ENCODE measurements at regions not wholly inside any gene's neighbourhood (a gene's known extent, or its start where the extent isn't known, plus 50 kb on each side); places are given as distances from the start of the nearest gene placed in this dataset.

- no peak for DNase-seq
These were observed 198.1 kb upstream of the TBX3 start for GRCh38 chr12:114882083-114882482.

GRCh38 chr12:114879354-114879753, 195.4 kb upstream of the TBX3 start:
- Histone ChIP-seq H3K4me2 (ENCODE audit: low read depth, low read length, poor library complexity, severe bottlenecking) (no peak overlapping the region), H3K4me1 (ENCODE audit: low read length) (no peaks in the 10 kb centered on the region)

More at GRCh38 chr12:114882083-114882482, 198.1 kb upstream of the TBX3 start:
- H3K79me2 ChIP-seq (ENCODE audit: low read length) = no peaks in the 10 kb centered on the region
- no peaks in the 10 kb centered on the region for H3K4me1 ChIP-seq (ENCODE audit: low read length)
- H3K4me2 ChIP-seq (ENCODE audit: low read depth, low read length, poor library complexity, severe bottlenecking) = no peak overlapping the region
- H3K4me3 ChIP-seq (ENCODE audit: low read length) = no peak overlapping the region
- no peaks in the 10 kb centered on the region for H3K36me3 ChIP-seq (ENCODE audit: insufficient read depth, low read length)
- H3K27ac ChIP-seq (ENCODE audit: low read length) = no peak overlapping the region
- no peak overlapping the region for H3K9ac ChIP-seq (ENCODE audit: low read length)
- no peak overlapping the region for H2AFZ ChIP-seq (ENCODE audit: low read length)
- H3K9me3 ChIP-seq (ENCODE audit: low read length) = no peaks in the 10 kb centered on the region
- no peaks in the 10 kb centered on the region for H3K9me2 ChIP-seq (replicated peaks; ENCODE audit: insufficient read depth, low read length)
- no peaks in the 10 kb centered on the region for H4K20me1 ChIP-seq (ENCODE audit: insufficient read depth, low read depth, low read length)
- H3K27me3 ChIP-seq (ENCODE audit: low read length) = no peaks in the 10 kb centered on the region

GRCh38 chr12:114878781-114879180, 194.8 kb upstream of the TBX3 start:
- Histone ChIP-seq H3K79me2 (ENCODE audit: low read length) (no peaks in the 10 kb centered on the region), H3K9me3 (ENCODE audit: low read length) (peaks cover 3% of the 10 kb centered on the region; the same call in 1 of the 2 replicates), H3K36me3 (ENCODE audit: insufficient read depth, low read length) (no peaks in the 10 kb centered on the region), H3K9me2 (replicated peaks; ENCODE audit: insufficient read depth, low read length) (no peaks in the 10 kb centered on the region), H3K4me2 (ENCODE audit: low read depth, low read length, poor library complexity, severe bottlenecking) (no peak overlapping the region), H3K4me1 (ENCODE audit: low read length) (no peaks in the 10 kb centered on the region), H2AFZ (ENCODE audit: low read length) (no peak overlapping the region), H3K9ac (ENCODE audit: low read length) (no peak overlapping the region), H3K27ac (ENCODE audit: low read length) (no peak overlapping the region), H3K27me3 (ENCODE audit: low read length) (no peaks in the 10 kb centered on the region), H3K4me3 (ENCODE audit: low read length) (no peak overlapping the region), H4K20me1 (ENCODE audit: insufficient read depth, low read depth, low read length) (no peaks in the 10 kb centered on the region)
- no peak for DNase-seq

More at GRCh38 chr12:114879354-114879753, 195.4 kb upstream of the TBX3 start:
- no peaks in the 10 kb centered on the region for H3K9me2 ChIP-seq (replicated peaks; ENCODE audit: insufficient read depth, low read length)
- H3K36me3 ChIP-seq (ENCODE audit: insufficient read depth, low read length) = no peaks in the 10 kb centered on the region
- 0 out of 2 replicates have a peak, but pooled peaks cover 3% of the 10 kb centered on the region for H3K9me3 ChIP-seq (ENCODE audit: low read length)
- H3K27ac ChIP-seq (ENCODE audit: low read length) = no peak overlapping the region
- H3K27me3 ChIP-seq (ENCODE audit: low read length) = no peaks in the 10 kb centered on the region
- H2AFZ ChIP-seq (ENCODE audit: low read length) = no peak overlapping the region
- H3K79me2 ChIP-seq (ENCODE audit: low read length) = no peaks in the 10 kb centered on the region
- H3K9ac ChIP-seq (ENCODE audit: low read length) = no peak overlapping the region
- no peaks in the 10 kb centered on the region for H4K20me1 ChIP-seq (ENCODE audit: insufficient read depth, low read depth, low read length)
- no peak for DNase-seq
- no peak overlapping the region for H3K4me3 ChIP-seq (ENCODE audit: low read length)

- Histone ChIP-seq H3K9me2 (replicated peaks; ENCODE audit: insufficient read depth, low read length) (no peaks in the 10 kb centered on the region), H3K27ac (ENCODE audit: low read length) (no peak overlapping the region), H3K4me2 (ENCODE audit: low read depth, low read length, poor library complexity, severe bottlenecking) (no peak overlapping the region), H3K36me3 (ENCODE audit: insufficient read depth, low read length) (no peaks in the 10 kb centered on the region), H3K9me3 (ENCODE audit: low read length) (peaks cover 3% of the 10 kb centered on the region; the same call in 1 of the 2 replicates), H4K20me1 (ENCODE audit: insufficient read depth, low read depth, low read length) (no peaks in the 10 kb centered on the region), H3K9ac (ENCODE audit: low read length) (no peak overlapping the region), H3K79me2 (ENCODE audit: low read length) (no peaks in the 10 kb centered on the region), H2AFZ (ENCODE audit: low read length) (no peak overlapping the region), H3K27me3 (ENCODE audit: low read length) (no peaks in the 10 kb centered on the region), H3K4me1 (ENCODE audit: low read length) (no peaks in the 10 kb centered on the region), H3K4me3 (ENCODE audit: low read length) (no peak overlapping the region)
- DNase-seq = no peak
These were observed 193.1 kb upstream of the TBX3 start for GRCh38 chr12:114876968-114877680.

- H3K9me2 ChIP-seq (replicated peaks; ENCODE audit: insufficient read depth, low read length) = no peaks in the 10 kb centered on the region
- H3K4me2 ChIP-seq (ENCODE audit: low read depth, low read length, poor library complexity, severe bottlenecking) = no peak overlapping the region
- H3K36me3 ChIP-seq (ENCODE audit: insufficient read depth, low read length) = no peaks in the 10 kb centered on the region
- DNase-seq = no peak
- H3K27me3 ChIP-seq (ENCODE audit: low read length) = no peaks in the 10 kb centered on the region
- H3K27ac ChIP-seq (ENCODE audit: low read length) = no peak overlapping the region
- H2AFZ ChIP-seq (ENCODE audit: low read length) = no peak overlapping the region
- H3K4me1 ChIP-seq (ENCODE audit: low read length) = no peaks in the 10 kb centered on the region
- H3K79me2 ChIP-seq (ENCODE audit: low read length) = no peaks in the 10 kb centered on the region
- peaks cover 7% of the 10 kb centered on the region; the same call in 1 of the 2 replicates for H3K9me3 ChIP-seq (ENCODE audit: low read length)
- H4K20me1 ChIP-seq (ENCODE audit: insufficient read depth, low read depth, low read length) = no peaks in the 10 kb centered on the region
- no peak overlapping the region for H3K4me3 ChIP-seq (ENCODE audit: low read length)
- no peak overlapping the region for H3K9ac ChIP-seq (ENCODE audit: low read length)
These were observed 191.3 kb upstream of the TBX3 start for GRCh38 chr12:114875313-114875712.

GRCh38 chr12:114873656-114874055, 189.7 kb upstream of the TBX3 start:
- no peaks in the 10 kb centered on the region for H3K9me2 ChIP-seq (replicated peaks; ENCODE audit: insufficient read depth, low read length)
- no peaks in the 10 kb centered on the region for H3K27me3 ChIP-seq (ENCODE audit: low read length)
- no peaks in the 10 kb centered on the region for H3K4me1 ChIP-seq (ENCODE audit: low read length)
- no peak overlapping the region for H3K27ac ChIP-seq (ENCODE audit: low read length)
- H3K4me2 ChIP-seq (ENCODE audit: low read depth, low read length, poor library complexity, severe bottlenecking) = no peak overlapping the region
- H2AFZ ChIP-seq (ENCODE audit: low read length) = no peak overlapping the region
- H4K20me1 ChIP-seq (ENCODE audit: insufficient read depth, low read depth, low read length) = no peaks in the 10 kb centered on the region
- H3K36me3 ChIP-seq (ENCODE audit: insufficient read depth, low read length) = no peaks in the 10 kb centered on the region
- no peaks in the 10 kb centered on the region for H3K79me2 ChIP-seq (ENCODE audit: low read length)
- peaks cover 7% of the 10 kb centered on the region; the same call in 1 of the 2 replicates for H3K9me3 ChIP-seq (ENCODE audit: low read length)
- H3K9ac ChIP-seq (ENCODE audit: low read length) = no peak overlapping the region
- no peak overlapping the region for H3K4me3 ChIP-seq (ENCODE audit: low read length)
- no peak for DNase-seq

GRCh38 chr12:114868995-114869834, 185.2 kb upstream of the TBX3 start:
- Histone ChIP-seq H3K4me1 (ENCODE audit: low read length) (no peaks in the 10 kb centered on the region), H3K9me3 (ENCODE audit: low read length) (peaks cover 4% of the 10 kb centered on the region; the same call in 1 of the 2 replicates), H3K4me2 (ENCODE audit: low read depth, low read length, poor library complexity, severe bottlenecking) (no peak overlapping the region), H3K4me3 (ENCODE audit: low read length) (no peak overlapping the region), H3K36me3 (ENCODE audit: insufficient read depth, low read length) (no peaks in the 10 kb centered on the region), H3K9me2 (replicated peaks; ENCODE audit: insufficient read depth, low read length) (no peaks in the 10 kb centered on the region), H3K9ac (ENCODE audit: low read length) (no peak overlapping the region), H4K20me1 (ENCODE audit: insufficient read depth, low read depth, low read length) (no peaks in the 10 kb centered on the region), H2AFZ (ENCODE audit: low read length) (no peak overlapping the region), H3K79me2 (ENCODE audit: low read length) (no peaks in the 10 kb centered on the region), H3K27ac (ENCODE audit: low read length) (no peak overlapping the region), H3K27me3 (ENCODE audit: low read length) (no peaks in the 10 kb centered on the region)
- DNase-seq = no peak

- no peaks in the 10 kb centered on the region for H3K4me1 ChIP-seq (ENCODE audit: low read length)
- H3K36me3 ChIP-seq (ENCODE audit: insufficient read depth, low read length) = no peaks in the 10 kb centered on the region
- H3K4me3 ChIP-seq (ENCODE audit: low read length) = no peak overlapping the region
- no peak for DNase-seq
- H3K27ac ChIP-seq (ENCODE audit: low read length) = no peak overlapping the region
- H4K20me1 ChIP-seq (ENCODE audit: insufficient read depth, low read depth, low read length) = no peaks in the 10 kb centered on the region
- no peaks in the 10 kb centered on the region for H3K9me2 ChIP-seq (replicated peaks; ENCODE audit: insufficient read depth, low read length)
- H2AFZ ChIP-seq (ENCODE audit: low read length) = no peak overlapping the region
- H3K79me2 ChIP-seq (ENCODE audit: low read length) = no peaks in the 10 kb centered on the region
- H3K9me3 ChIP-seq (ENCODE audit: low read length) = peaks cover 11% of the 10 kb centered on the region; the same call in 1 of the 2 replicates
- H3K4me2 ChIP-seq (ENCODE audit: low read depth, low read length, poor library complexity, severe bottlenecking) = no peak overlapping the region
- no peaks in the 10 kb centered on the region for H3K27me3 ChIP-seq (ENCODE audit: low read length)
- H3K9ac ChIP-seq (ENCODE audit: low read length) = no peak overlapping the region
These were observed 182.4 kb upstream of the TBX3 start for GRCh38 chr12:114866331-114866730.

All from Karpas-422 (cell line).